ENCODE measurements at regions not wholly inside any gene's neighbourhood (a gene's known extent, or its start where the extent isn't known, plus 50 kb on each side); places are given as distances from the start of the nearest gene placed in this dataset.

DNA sequence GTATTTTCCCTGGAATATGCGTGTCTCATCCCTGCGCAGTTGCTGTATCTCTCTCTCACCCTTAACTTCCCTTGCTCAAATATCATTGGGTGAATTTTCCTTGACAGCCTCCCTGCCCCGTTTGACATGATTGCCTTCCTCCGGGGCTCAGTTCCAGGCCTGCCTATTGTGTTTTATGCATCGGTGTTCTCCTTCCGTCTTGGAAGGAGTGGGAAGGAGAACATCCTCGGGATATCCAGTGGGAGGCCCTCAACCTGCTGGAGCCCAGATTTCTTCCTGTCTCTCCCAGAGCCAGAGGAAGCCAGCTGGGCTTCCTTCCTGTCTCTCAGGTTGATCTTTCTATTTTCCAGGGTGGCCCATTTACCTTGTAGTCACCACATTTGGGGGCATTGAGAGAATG lies 434.7 kb upstream of the HS6ST1 start:
- peaks cover 0 to 11% of the 10 kb centered on the region in 2 experiments; a peak in 1 of 4 replicates for H3K4me1 ChIP-seq (ENCODE audit: control insufficient read depth in 1 of 2, insufficient read depth in 2 of 2, low read depth in 1 of 2, low read length in 1 of 2)
- TF ChIP-seq EZH2phosphoT487 (IDR thresholded peaks at IDR 0.05; ENCODE audit: borderline replicate concordance, low read depth) (no peak), FOSL2 (IDR thresholded peaks at IDR 0.05; ENCODE audit: borderline replicate concordance, low read depth) (no peak), JUND (IDR thresholded peaks at IDR 0.05) (no peak), EP300 (IDR thresholded peaks at IDR 0.05; ENCODE audit: borderline replicate concordance in 1 of 2, low read depth in 1 of 2, low read length in 1 of 2) (no peak), MXI1 (IDR thresholded peaks at IDR 0.05; ENCODE audit: low read depth, low read length) (no peak), POLR2AphosphoS5 (IDR thresholded peaks at IDR 0.05; ENCODE audit: low read depth, low read length) (no peak), RXRA (IDR thresholded peaks at IDR 0.05; ENCODE audit: borderline replicate concordance, low read depth) (no peak), SMC3 (IDR thresholded peaks at IDR 0.05; ENCODE audit: low read depth, low read length) (no peak), NRF1 (IDR thresholded peaks at IDR 0.05; ENCODE audit: low read depth, low read length) (no peak), YY1 (IDR thresholded peaks at IDR 0.05; ENCODE audit: low read depth) (no peak), CHD2 (IDR thresholded peaks at IDR 0.05; ENCODE audit: low read length, partially characterized antibody) (no peak), FOXM1 (IDR thresholded peaks at IDR 0.05; ENCODE audit: low read depth) (no peak), TAF1 (IDR thresholded peaks at IDR 0.05; ENCODE audit: borderline replicate concordance, low read depth, low read length) (no peak), FOXJ3 (CRISPR knock-in tag; IDR thresholded peaks at IDR 0.05) (no peak), RAD21 (IDR thresholded peaks at IDR 0.05; ENCODE audit: low read length) (no peak)
- TF ChIP-seq, protein P1, sequence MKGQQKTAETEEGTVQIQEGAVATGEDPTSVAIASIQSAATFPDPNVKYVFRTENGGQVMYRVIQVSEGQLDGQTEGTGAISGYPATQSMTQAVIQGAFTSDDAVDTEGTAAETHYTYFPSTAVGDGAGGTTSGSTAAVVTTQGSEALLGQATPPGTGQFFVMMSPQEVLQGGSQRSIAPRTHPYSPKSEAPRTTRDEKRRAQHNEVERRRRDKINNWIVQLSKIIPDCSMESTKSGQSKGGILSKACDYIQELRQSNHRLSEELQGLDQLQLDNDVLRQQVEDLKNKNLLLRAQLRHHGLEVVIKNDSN (IDR thresholded peaks at IDR 0.05; ENCODE audit: borderline replicate concordance, low read depth): no peak
- TF ChIP-seq, protein P2, sequence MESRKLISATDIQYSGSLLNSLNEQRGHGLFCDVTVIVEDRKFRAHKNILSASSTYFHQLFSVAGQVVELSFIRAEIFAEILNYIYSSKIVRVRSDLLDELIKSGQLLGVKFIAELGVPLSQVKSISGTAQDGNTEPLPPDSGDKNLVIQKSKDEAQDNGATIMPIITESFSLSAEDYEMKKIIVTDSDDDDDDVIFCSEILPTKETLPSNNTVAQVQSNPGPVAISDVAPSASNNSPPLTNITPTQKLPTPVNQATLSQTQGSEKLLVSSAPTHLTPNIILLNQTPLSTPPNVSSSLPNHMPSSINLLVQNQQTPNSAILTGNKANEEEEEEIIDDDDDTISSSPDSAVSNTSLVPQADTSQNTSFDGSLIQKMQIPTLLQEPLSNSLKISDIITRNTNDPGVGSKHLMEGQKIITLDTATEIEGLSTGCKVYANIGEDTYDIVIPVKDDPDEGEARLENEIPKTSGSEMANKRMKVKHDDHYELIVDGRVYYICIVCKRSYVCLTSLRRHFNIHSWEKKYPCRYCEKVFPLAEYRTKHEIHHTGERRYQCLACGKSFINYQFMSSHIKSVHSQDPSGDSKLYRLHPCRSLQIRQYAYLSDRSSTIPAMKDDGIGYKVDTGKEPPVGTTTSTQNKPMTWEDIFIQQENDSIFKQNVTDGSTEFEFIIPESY (IDR thresholded peaks at IDR 0.05; ENCODE audit: borderline replicate concordance, low read depth): no peak
- TF ChIP-seq, protein P3, sequence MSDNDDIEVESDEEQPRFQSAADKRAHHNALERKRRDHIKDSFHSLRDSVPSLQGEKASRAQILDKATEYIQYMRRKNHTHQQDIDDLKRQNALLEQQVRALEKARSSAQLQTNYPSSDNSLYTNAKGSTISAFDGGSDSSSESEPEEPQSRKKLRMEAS (IDR thresholded peaks at IDR 0.05; ENCODE audit: low read depth): no peak
- TF ChIP-seq, protein P4, sequence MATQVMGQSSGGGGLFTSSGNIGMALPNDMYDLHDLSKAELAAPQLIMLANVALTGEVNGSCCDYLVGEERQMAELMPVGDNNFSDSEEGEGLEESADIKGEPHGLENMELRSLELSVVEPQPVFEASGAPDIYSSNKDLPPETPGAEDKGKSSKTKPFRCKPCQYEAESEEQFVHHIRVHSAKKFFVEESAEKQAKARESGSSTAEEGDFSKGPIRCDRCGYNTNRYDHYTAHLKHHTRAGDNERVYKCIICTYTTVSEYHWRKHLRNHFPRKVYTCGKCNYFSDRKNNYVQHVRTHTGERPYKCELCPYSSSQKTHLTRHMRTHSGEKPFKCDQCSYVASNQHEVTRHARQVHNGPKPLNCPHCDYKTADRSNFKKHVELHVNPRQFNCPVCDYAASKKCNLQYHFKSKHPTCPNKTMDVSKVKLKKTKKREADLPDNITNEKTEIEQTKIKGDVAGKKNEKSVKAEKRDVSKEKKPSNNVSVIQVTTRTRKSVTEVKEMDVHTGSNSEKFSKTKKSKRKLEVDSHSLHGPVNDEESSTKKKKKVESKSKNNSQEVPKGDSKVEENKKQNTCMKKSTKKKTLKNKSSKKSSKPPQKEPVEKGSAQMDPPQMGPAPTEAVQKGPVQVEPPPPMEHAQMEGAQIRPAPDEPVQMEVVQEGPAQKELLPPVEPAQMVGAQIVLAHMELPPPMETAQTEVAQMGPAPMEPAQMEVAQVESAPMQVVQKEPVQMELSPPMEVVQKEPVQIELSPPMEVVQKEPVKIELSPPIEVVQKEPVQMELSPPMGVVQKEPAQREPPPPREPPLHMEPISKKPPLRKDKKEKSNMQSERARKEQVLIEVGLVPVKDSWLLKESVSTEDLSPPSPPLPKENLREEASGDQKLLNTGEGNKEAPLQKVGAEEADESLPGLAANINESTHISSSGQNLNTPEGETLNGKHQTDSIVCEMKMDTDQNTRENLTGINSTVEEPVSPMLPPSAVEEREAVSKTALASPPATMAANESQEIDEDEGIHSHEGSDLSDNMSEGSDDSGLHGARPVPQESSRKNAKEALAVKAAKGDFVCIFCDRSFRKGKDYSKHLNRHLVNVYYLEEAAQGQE (IDR thresholded peaks at IDR 0.05; ENCODE audit: low read depth, low read length): no peak
- TF ChIP-seq, protein P5, sequence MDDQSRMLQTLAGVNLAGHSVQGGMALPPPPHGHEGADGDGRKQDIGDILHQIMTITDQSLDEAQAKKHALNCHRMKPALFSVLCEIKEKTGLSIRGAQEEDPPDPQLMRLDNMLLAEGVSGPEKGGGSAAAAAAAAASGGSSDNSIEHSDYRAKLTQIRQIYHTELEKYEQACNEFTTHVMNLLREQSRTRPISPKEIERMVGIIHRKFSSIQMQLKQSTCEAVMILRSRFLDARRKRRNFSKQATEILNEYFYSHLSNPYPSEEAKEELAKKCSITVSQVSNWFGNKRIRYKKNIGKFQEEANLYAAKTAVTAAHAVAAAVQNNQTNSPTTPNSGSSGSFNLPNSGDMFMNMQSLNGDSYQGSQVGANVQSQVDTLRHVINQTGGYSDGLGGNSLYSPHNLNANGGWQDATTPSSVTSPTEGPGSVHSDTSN (IDR thresholded peaks at IDR 0.05): no peak
- ChIA-PET CTCF (interaction anchor here (1.7 kb wide), 1 partner anchor 17 kb away, joined by 5 read pairs; no protein-coding TSS in a partner anchor), POLR2A (no interaction called here)
- H3K9me2 ChIP-seq: no peaks in the 10 kb centered on the region
- H3K27me3 ChIP-seq (ENCODE audit: insufficient read depth): no peaks in the 10 kb centered on the region
- no peaks in the 10 kb centered on the region for H3K36me3 ChIP-seq (replicated peaks in 1 of 2; ENCODE audit: control insufficient read depth in 1 of 2, insufficient read depth in 2 of 2, low read length in 1 of 2)
- H3K9me3 ChIP-seq: no peaks in the 10 kb centered on the region
- H2AFZ ChIP-seq (ENCODE audit: low read depth): no peak overlapping the region
- H3K9ac ChIP-seq: no peak overlapping the region
- no peaks in the 10 kb centered on the region for H4K20me1 ChIP-seq (ENCODE audit: insufficient read depth)
- no peak overlapping the region for H3K27ac ChIP-seq (ENCODE audit: low read depth in 2 of 2, low read length in 1 of 2)
- no peak overlapping the region for H3K4me3 ChIP-seq (ENCODE audit: low read depth in 2 of 2, low read length in 1 of 2)
- H3K4me2 ChIP-seq: no peak overlapping the region
- WGBS (ENCODE audit: low lambda C conversion rate): 59% methylated on average over 7 of the region's 7 CpGs
- H3K79me2 ChIP-seq (ENCODE audit: insufficient read depth): no peaks in the 10 kb centered on the region
- no peaks in the 10 kb centered on the region for H3F3A ChIP-seq (replicated peaks; ENCODE audit: insufficient read depth)
- DNase-seq: no peak

Measured in SK-N-SH (cell line).